CD4-positive, alpha-beta memory T cell (primary cell): ENCODE measurements at regions not wholly inside any gene's neighbourhood (a gene's known extent, or its start where the extent isn't known, plus 50 kb on each side); places are given as distances from the start of the nearest gene placed in this dataset.

Source experiments
- CTCF ChIA-PET: fragments of 350-600 bp; sonication (Branson Sonifier 250); formaldehyde crosslinking; loops from one replicate; lab custom pipeline; 2021; ENCODE audit warnings: inconsistent platforms; ENCODE audit not compliant: partially characterized antibody; lab: Charles Lee
- POLR2A ChIA-PET: fragments of 350-600 bp; sonication (Branson Sonifier 250); formaldehyde crosslinking; loops from one replicate; lab custom pipeline; 2021; ENCODE audit not compliant: partially characterized antibody; lab: Charles Lee
- DNase-seq, 5 donors: peaks; one replicate each; pipeline versions ENCODE4 v3.0.0 to v3.0.0-alpha.2; 2020 to 2022; ENCODE audit warnings: mixed read lengths in 1 of 5
- H3K27ac ChIP-seq: one replicate; pipeline ENCODE4 v1.7.0; 2013; ENCODE audit warnings: low read depth, low read length
- H3K27me3 ChIP-seq: 2 replicates; pipeline ENCODE4 v1.7.0; 2013; ENCODE audit warnings: mild to moderate bottlenecking, low read length, moderate library complexity; ENCODE audit not compliant: insufficient read depth
- H3K36me3 ChIP-seq: 2 replicates; pipeline ENCODE4 v1.7.0; 2013; ENCODE audit warnings: mild to moderate bottlenecking, low read length, moderate library complexity; ENCODE audit not compliant: insufficient read depth
- H3K4me1 ChIP-seq: 2 replicates; pipeline ENCODE4 v1.7.0; 2013; ENCODE audit warnings: mild to moderate bottlenecking, low read length, moderate library complexity; ENCODE audit not compliant: insufficient read depth
- H3K4me3 ChIP-seq, 2 donors: one replicate each; pipeline ENCODE4 v1.7.0; 2013; ENCODE audit warnings: low read length in 2 of 2, mild to moderate bottlenecking in 1 of 2
- H3K9me3 ChIP-seq, 2 donors: one replicate each; pipeline ENCODE4 v1.7.0; 2013; ENCODE audit warnings: low read length in 2 of 2, control low read depth in 1 of 2; ENCODE audit not compliant: control insufficient read depth in 1 of 2
- H3K27ac Mint-ChIP-seq, 7 donors: one replicate each; pipeline ENCODE4 v1.8.0; 2020 to 2021; ENCODE audit warnings: mixed read lengths in 7 of 7, mild to moderate bottlenecking in 6 of 7, inconsistent platforms in 3 of 7, moderate library complexity in 3 of 7
- H3K27me3 Mint-ChIP-seq, 2 donors: one replicate each; pipeline ENCODE4 v1.8.0; 2020 to 2021; ENCODE audit warnings: mixed read lengths in 2 of 2
- H3K36me3 Mint-ChIP-seq, 2 donors: one replicate each; pipeline ENCODE4 v1.8.0; 2020 to 2021; ENCODE audit warnings: mixed read lengths in 2 of 2, inconsistent platforms in 1 of 2, mild to moderate bottlenecking in 1 of 2
- H3K4me1 Mint-ChIP-seq, 4 donors: one replicate each; pipeline ENCODE4 v1.8.0; 2020 to 2021; ENCODE audit warnings: mixed read lengths in 4 of 4, mild to moderate bottlenecking in 1 of 4
- H3K4me3 Mint-ChIP-seq, 8 donors: one replicate each; pipeline ENCODE4 v1.8.0; 2020 to 2021; ENCODE audit warnings: mixed read lengths in 8 of 8, mild to moderate bottlenecking in 7 of 8, moderate library complexity in 6 of 8, inconsistent platforms in 3 of 8
- H3K9me3 Mint-ChIP-seq, 8 donors: one replicate each; pipeline ENCODE4 v1.8.0; 2020 to 2021; ENCODE audit warnings: mixed read lengths in 8 of 8, mild to moderate bottlenecking in 5 of 8, inconsistent platforms in 3 of 8, moderate library complexity in 1 of 8
- intact Hi-C: fragments of 100-400 bp; cut with micrococcal nuclease; formaldehyde crosslinking; loops from one replicate; pipeline ENCODE4 v1.15.1; 2023

DNA sequence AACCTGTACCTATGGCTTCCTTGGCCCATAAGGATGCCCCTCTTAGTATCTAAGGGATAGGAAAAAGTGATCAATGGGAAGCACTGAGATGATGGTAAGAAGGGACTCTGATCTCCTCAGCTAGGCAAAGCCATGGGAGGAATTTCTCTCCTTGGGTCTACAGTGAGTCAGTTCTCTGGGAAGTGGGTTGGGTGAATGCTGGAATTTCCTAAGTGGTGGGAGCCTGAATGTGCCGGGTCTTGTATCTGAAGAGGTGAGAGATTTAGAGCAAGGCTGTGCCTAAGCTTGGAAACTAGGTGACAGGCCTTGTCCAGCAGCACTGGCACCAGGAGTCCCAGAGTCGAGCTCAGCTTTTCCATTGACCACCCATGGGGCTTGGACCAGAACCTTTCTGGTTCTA, 96.3 kb upstream of the SLC2A1 start:
- intact Hi-C loops = no loop called here
- Histone ChIP-seq H3K4me3 (no peak overlapping the region), H3K27me3 (no peaks in the 10 kb centered on the region), H3K36me3 (no peaks in the 10 kb centered on the region), H3K4me1 (peaks cover 10% of the 10 kb centered on the region), H3K27ac (no peak overlapping the region), H3K9me3 (no peaks in the 10 kb centered on the region)
- ChIA-PET CTCF (no interaction called here), POLR2A (no interaction called here)
- peaks cover 9 to 19% (median 11%) of the 10 kb centered on the region in 4 donors for H3K4me1 Mint-ChIP-seq
- H3K27me3 Mint-ChIP-seq = peaks cover 2 to 5% of the 10 kb centered on the region in 2 donors
- H3K27ac Mint-ChIP-seq = no peak overlapping the region
- H3K9me3 Mint-ChIP-seq = no peaks in the 10 kb centered on the region
- no peak for DNase-seq
- H3K4me3 Mint-ChIP-seq = no peak overlapping the region
- H3K36me3 Mint-ChIP-seq = no peaks in the 10 kb centered on the region

GRCh38 chr1:43052786-43053439, 94.2 kb upstream of the SLC2A1 start:
- intact Hi-C loops = no loop called here
- Mint-ChIP-seq H3K27ac (no peak overlapping the region), H3K9me3 (no peaks in the 10 kb centered on the region), H3K27me3 (peaks cover 0 to under 1% of the 10 kb centered on the region in 2 donors), H3K4me1 (peaks cover 2 to 5% (median 4%) of the 10 kb centered on the region in 4 donors), H3K36me3 (no peaks in the 10 kb centered on the region), H3K4me3 (no peak overlapping the region)
- Histone ChIP-seq H3K4me1 (no peaks in the 10 kb centered on the region), H3K27ac (no peak overlapping the region), H3K27me3 (no peaks in the 10 kb centered on the region), H3K4me3 (no peak overlapping the region), H3K36me3 (no peaks in the 10 kb centered on the region), H3K9me3 (no peaks in the 10 kb centered on the region)
- ChIA-PET CTCF (interaction anchor here (1.1 to 1.2 kb wide), 3 partner anchors 19 to 130 kb away, joined by 4 to 5 read pairs (median 4); no protein-coding TSS in a partner anchor), POLR2A (no interaction called here)
- no peak for DNase-seq

- Mint-ChIP-seq H3K27me3 (no peaks in the 10 kb centered on the region), H3K9me3 (no peaks in the 10 kb centered on the region), H3K36me3 (no peaks in the 10 kb centered on the region), H3K4me3 (no peak overlapping the region), H3K27ac (no peak overlapping the region), H3K4me1 (peaks cover 0 to 2% (median under 1%) of the 10 kb centered on the region in 4 donors)
- H3K27me3 ChIP-seq = no peaks in the 10 kb centered on the region
- no peaks in the 10 kb centered on the region for H3K4me1 ChIP-seq
- DNase-seq = no peak
- CTCF ChIA-PET = interaction anchor here (1.1 to 1.2 kb wide), 2 partner anchors 20 to 130 kb away, joined by 4 to 5 read pairs; no protein-coding TSS in a partner anchor
- H3K36me3 ChIP-seq = no peaks in the 10 kb centered on the region
- no peak overlapping the region for H3K27ac ChIP-seq
- POLR2A ChIA-PET = no interaction called here
- no peaks in the 10 kb centered on the region for H3K9me3 ChIP-seq
- intact Hi-C loops = no loop called here
- H3K4me3 ChIP-seq = no peak overlapping the region
Measured at GRCh38 chr1:43052322-43052721, 93.7 kb upstream of the SLC2A1 start.

DNA sequence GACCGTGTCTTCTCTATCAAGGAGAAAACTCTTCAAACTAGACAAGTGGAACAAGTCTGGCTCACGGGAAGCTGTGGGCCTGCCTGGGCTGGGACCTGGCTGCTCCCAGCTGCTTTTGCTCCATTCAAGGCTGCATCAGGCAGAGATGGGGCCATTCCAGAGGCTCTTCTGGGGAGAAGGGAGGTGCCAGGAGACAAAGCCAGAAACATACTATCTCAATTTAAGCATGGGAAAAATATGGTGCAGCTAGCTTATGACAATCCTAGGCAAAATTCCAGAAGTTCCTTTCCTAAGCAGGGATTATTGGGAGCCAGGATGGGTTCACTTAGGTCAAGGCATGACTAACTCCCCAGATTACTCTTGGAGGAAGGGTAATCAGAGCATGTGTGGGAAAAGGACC, 90.8 kb upstream of the SLC2A1 start:
- H3K4me1 ChIP-seq = no peaks in the 10 kb centered on the region
- H3K4me3 ChIP-seq = no peak overlapping the region
- no peak overlapping the region for H3K4me3 Mint-ChIP-seq
- DNase-seq = no peak
- no peaks in the 10 kb centered on the region for H3K27me3 ChIP-seq
- no peaks in the 10 kb centered on the region for H3K27me3 Mint-ChIP-seq
- H3K27ac ChIP-seq = no peak overlapping the region
- intact Hi-C loops = no loop called here
- H3K36me3 ChIP-seq = no peaks in the 10 kb centered on the region
- H3K27ac Mint-ChIP-seq = no peak overlapping the region
- no peaks in the 10 kb centered on the region for H3K36me3 Mint-ChIP-seq
- ChIA-PET CTCF (no interaction called here), POLR2A (no interaction called here)
- no peaks in the 10 kb centered on the region for H3K9me3 Mint-ChIP-seq
- H3K4me1 Mint-ChIP-seq = peaks cover 0 to 2% (median 0%) of the 10 kb centered on the region in 4 donors
- no peaks in the 10 kb centered on the region for H3K9me3 ChIP-seq

- no peaks in the 10 kb centered on the region for H3K27me3 ChIP-seq
Measured at GRCh38 chr1:43048601-43049011, 89.9 kb upstream of the SLC2A1 start.

DNA sequence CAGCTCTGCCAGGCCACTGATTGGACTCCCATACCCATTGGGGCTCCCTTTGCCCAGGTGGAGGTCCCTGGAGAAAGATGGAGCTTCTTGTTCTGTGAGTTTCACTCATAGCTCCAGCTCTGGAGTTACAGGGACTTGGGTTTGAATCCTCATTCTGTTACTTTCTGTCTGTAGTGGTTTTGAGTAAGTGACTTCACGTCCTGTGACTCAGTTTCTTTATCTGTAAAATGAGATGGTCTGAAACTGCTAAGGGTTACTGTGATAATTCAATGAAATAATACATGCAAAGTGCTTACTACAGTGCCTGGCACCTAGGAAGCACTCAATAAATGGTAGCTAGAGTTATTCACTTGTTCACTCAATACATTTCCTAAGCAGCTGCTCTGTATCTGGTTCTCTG, 88.5 kb upstream of the SLC2A1 start:
- ChIA-PET POLR2A (no interaction called here), CTCF (interaction anchor here (1.2 to 2.2 kb wide), 3 partner anchors 26 to 134 kb away, joined by 4 to 7 read pairs (median 4); no protein-coding TSS in a partner anchor)
- no peaks in the 10 kb centered on the region for H3K27me3 ChIP-seq
- H3K9me3 ChIP-seq = no peaks in the 10 kb centered on the region
- H3K4me1 ChIP-seq = no peaks in the 10 kb centered on the region
- H3K9me3 Mint-ChIP-seq = no peaks in the 10 kb centered on the region
- H3K36me3 Mint-ChIP-seq = no peaks in the 10 kb centered on the region
- no peak overlapping the region for H3K27ac ChIP-seq
- H3K4me3 Mint-ChIP-seq = no peak overlapping the region
- no peaks in the 10 kb centered on the region for H3K27me3 Mint-ChIP-seq
- peaks cover 0 to 5% (median 3%) of the 10 kb centered on the region in 4 donors for H3K4me1 Mint-ChIP-seq
- H3K4me3 ChIP-seq = no peak overlapping the region
- H3K27ac Mint-ChIP-seq = no peak overlapping the region
- DNase-seq = no peak
- intact Hi-C loops = no loop called here
- no peaks in the 10 kb centered on the region for H3K36me3 ChIP-seq

More at GRCh38 chr1:43048601-43049011, 89.9 kb upstream of the SLC2A1 start:
- H3K36me3 Mint-ChIP-seq = no peaks in the 10 kb centered on the region
- POLR2A ChIA-PET = no interaction called here
- DNase-seq = no peak
- intact Hi-C loops = no loop called here
- CTCF ChIA-PET = interaction anchor here (1.6 to 2.2 kb wide), 2 partner anchors 25 to 135 kb away, joined by 4 to 7 read pairs; no protein-coding TSS in a partner anchor
- H3K9me3 ChIP-seq = no peaks in the 10 kb centered on the region
- H3K4me1 Mint-ChIP-seq = peaks cover 0 to 2% (median 0%) of the 10 kb centered on the region in 4 donors
- H3K9me3 Mint-ChIP-seq = no peaks in the 10 kb centered on the region
- H3K27ac ChIP-seq = no peak overlapping the region
- peak overlapping the region in 2 of 7 donors; percentile 61 to 62 for H3K27ac Mint-ChIP-seq
- no peaks in the 10 kb centered on the region for H3K27me3 Mint-ChIP-seq
- H3K4me3 ChIP-seq = no peak overlapping the region
- no peak overlapping the region for H3K4me3 Mint-ChIP-seq
- H3K4me1 ChIP-seq = no peaks in the 10 kb centered on the region
- no peaks in the 10 kb centered on the region for H3K36me3 ChIP-seq

GRCh38 chr1:43044572-43045361, 86.1 kb upstream of the SLC2A1 start:
- Mint-ChIP-seq H3K4me1 (peaks cover 0 to 5% (median 3%) of the 10 kb centered on the region in 4 donors), H3K9me3 (no peaks in the 10 kb centered on the region), H3K36me3 (no peaks in the 10 kb centered on the region), H3K4me3 (no peak overlapping the region), H3K27me3 (no peaks in the 10 kb centered on the region), H3K27ac (no peak overlapping the region)
- H3K9me3 ChIP-seq = no peaks in the 10 kb centered on the region
- ChIA-PET CTCF (interaction anchor here (1.2 to 1.8 kb wide), 3 partner anchors 29 to 125 kb away, joined by 3 to 5 read pairs (median 3); no protein-coding TSS in a partner anchor), POLR2A (no interaction called here)
- no peaks in the 10 kb centered on the region for H3K27me3 ChIP-seq
- H3K27ac ChIP-seq = no peak overlapping the region
- intact Hi-C loops = no loop called here
- no peaks in the 10 kb centered on the region for H3K36me3 ChIP-seq
- DNase-seq = no peak
- H3K4me3 ChIP-seq = no peak overlapping the region
- no peaks in the 10 kb centered on the region for H3K4me1 ChIP-seq
